Colon (tissue), 2 donors: ENCODE measurements at regions not wholly inside any gene's neighbourhood (a gene's known extent, or its start where the extent isn't known, plus 50 kb on each side); places are given as distances from the start of the nearest gene placed in this dataset.

Source experiments
- FAIRE-seq: peaks from 2 replicates; lab custom pipeline; 2012; peaks lifted over from hg19 to GRCh38; lab: Jason Lieb, UNC
- donor health status: control.
- donor health status: control.

DNA sequence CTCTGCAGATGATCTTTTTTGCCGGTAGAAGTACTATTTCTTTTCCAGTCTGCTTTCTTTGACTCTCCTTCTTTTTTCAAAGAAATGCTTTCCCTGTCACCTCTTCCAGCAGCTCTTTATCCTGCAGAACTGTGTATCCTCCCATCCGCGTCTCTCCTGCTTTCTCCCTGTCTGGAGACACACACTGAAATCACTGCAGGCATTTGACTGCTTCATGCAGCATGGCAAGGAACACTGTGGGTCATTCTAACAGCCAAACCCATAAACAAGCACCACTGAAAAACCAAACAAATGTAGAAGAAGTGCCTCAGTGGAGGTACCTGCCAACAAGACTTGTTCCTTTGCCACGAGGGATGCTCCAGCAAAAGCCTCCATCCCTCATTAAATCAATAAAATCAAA, 403.7 kb upstream of the CITED2 start:
- no peak for FAIRE-seq

GRCh38 chr6:139777202-139777970, 402.9 kb upstream of the CITED2 start:
- FAIRE-seq = no peak

DNA sequence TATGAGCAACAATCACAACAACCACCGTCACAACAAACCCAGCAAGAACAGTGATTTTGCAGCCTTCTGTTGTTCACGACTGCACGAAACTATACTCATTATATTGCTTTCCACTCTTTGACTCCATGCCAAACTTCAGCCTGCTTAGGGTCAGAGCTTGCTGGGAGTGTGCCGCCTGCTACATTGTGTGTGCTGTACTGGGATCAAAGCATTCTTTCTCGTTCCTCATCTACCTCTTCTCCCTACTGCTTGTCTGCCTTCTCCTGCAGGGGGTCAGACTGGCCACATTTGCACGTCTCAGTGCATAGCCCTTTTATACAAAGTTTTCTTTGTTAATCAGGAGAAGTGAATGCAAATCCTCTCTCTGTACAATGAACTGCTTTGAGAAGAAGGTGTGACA, 401.6 kb upstream of the CITED2 start:
- FAIRE-seq = no peak

- FAIRE-seq = no peak
Measured at GRCh38 chr6:139768196-139768595, 393.7 kb upstream of the CITED2 start.

DNA sequence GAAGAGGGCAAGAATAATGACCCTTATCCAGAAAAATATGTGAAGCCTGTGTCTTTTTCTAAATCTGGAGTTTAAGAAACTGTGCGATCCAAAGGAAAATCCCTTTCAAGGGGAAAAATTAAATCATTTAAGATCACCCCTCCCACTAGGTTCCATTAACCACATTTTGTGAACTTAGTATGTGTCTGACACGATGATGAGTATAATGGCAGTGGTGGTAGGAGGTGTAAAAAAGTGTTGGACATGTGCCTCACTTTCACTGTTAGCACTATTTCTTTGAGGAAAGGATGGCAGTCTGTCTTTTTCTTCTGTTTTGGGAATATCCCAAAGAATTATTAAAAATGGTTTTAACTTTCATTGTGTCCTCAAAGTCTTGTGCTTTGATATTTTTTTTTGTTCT, 392.3 kb upstream of the CITED2 start:
- no peak for FAIRE-seq

DNA sequence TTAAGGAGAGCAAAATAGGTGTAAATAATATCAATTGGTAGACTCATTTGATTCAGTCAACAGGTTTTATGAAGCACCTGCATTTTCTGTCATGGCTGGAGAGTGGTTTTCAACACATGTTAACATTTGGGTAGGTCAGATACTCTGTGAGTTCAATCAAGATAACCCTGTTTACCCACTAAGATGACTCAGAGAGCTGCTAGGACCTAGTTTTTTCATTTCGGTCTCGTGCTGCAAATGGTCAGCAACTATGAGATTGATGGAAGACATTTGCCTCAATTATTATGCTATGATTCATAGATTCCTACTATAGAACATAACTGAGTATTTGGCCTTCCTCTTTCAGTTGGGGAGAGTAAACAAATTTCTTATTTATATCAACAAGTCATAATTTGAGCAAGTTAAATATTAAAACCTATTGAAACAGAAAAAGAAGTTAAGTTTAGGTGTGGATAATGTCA, 391.4 kb upstream of the CITED2 start:
- no peak for FAIRE-seq

DNA sequence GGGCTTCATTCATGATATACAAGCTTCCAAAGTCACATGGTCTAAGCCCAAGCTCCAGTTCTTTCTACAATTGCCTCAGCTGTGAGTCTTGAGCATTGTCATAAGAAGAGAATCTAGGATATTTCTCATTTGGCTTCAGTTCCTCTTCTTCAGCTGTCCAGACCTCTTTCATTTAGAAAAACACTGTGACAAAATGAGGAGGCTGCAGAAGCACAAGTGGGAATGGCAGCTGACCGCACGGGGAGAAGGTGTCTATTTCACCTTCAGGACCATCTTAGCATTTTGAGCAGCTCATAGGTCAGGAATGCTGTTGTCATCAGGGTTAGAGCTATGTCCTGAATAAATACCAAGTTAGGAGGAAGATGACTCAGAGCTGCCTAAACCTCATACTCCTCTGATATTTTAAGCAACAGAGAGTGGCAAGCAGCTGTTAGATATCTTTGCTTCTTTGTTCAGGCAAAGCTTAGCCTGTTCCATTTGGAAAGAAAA, 390.1 kb upstream of the CITED2 start:
- no peak for FAIRE-seq

GRCh38 chr6:139763468-139764210, 389.2 kb upstream of the CITED2 start:
- FAIRE-seq = peak; percentile 36

DNA sequence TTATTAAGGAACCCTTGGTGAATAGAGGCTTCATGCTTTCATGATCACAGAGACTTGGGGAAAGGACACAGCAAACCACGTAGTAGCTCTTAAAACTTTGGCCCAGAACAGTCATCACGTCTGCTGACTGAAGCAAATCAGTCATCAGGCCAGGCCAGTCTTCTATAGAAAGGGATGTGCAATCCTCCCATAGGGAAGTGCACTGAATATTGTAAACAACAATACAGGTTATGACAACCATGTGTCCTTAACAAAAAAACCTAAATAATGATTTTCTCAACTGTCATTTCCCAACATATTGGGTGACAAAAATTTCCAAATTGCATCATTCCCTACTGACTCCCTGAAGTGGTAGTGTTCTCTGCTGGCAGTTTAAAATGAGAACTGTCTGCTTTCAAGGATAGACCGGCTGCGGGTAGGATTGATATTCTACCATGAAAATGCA, 388.2 kb upstream of the CITED2 start:
- FAIRE-seq = no peak

- FAIRE-seq = no peak
Measured at GRCh38 chr6:139760128-139760527, 385.7 kb upstream of the CITED2 start.

DNA sequence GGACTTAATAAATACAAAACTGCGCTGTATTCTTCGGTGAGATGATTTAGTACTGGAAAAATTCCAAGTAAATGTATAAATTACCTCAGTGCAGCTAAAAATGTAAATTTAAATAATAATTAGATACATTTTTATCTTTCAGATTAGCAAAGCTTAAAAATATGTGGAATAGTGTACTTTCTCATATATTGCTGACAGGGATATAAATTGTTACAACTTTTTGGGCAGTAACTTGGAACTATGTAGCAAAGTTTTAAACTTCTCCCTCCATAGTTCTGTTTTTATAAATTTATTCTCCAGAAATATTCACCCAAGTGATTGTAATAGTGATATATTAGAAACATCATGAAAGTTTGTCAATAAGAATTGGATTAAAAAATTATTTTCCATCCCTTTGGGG, 384.6 kb upstream of the CITED2 start:
- FAIRE-seq = no peak

- no peak for FAIRE-seq
Measured at GRCh38 chr6:139758209-139758611, 383.8 kb upstream of the CITED2 start.

DNA sequence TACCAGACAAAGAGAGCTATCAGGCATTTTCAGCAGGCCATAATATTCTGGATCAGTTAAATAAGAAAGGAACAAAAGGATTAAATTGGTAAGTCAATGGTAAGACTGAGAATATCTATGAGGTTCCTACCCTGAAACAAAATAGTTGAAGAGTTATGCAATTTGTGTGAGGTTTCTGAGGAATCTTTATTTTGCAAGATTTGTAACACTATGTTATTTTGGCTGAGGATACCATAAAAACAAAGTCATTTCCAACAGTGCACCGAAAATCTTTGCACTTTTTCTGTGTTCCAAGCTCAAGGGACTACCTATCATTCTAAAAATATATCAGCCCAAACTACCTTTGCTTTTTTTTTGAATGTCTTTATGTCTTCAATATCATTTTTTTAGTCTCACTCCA, 383.3 kb upstream of the CITED2 start:
- no peak for FAIRE-seq

- no peak for FAIRE-seq
Measured at GRCh38 chr6:139756381-139756780, 381.9 kb upstream of the CITED2 start.

GRCh38 chr6:139754898-139755775, 380.7 kb upstream of the CITED2 start:
- FAIRE-seq = no peak

- no peak for FAIRE-seq
Measured at GRCh38 chr6:139753198-139753861, 378.9 kb upstream of the CITED2 start.

GRCh38 chr6:139752086-139752485, 377.6 kb upstream of the CITED2 start:
- FAIRE-seq = no peak

DNA sequence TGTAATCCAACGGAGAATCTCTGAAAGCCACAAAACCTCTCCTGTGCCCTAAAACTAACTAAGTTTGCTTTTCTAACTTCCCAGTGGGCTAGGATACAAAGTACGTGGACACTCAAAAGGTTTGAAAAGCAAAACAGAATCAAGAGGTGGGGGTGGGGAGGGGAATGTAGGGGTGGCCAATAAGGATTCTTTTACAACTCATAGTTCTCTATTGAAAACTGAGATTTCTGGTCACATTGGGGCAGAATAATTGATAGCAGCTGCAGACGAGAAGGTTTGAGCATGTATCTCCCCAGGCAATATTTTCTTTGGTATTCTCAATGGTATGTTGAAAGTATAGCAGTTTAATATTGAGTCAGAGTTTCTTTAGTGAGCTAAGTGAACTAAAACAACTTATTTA, 376.7 kb upstream of the CITED2 start:
- no peak for FAIRE-seq

DNA sequence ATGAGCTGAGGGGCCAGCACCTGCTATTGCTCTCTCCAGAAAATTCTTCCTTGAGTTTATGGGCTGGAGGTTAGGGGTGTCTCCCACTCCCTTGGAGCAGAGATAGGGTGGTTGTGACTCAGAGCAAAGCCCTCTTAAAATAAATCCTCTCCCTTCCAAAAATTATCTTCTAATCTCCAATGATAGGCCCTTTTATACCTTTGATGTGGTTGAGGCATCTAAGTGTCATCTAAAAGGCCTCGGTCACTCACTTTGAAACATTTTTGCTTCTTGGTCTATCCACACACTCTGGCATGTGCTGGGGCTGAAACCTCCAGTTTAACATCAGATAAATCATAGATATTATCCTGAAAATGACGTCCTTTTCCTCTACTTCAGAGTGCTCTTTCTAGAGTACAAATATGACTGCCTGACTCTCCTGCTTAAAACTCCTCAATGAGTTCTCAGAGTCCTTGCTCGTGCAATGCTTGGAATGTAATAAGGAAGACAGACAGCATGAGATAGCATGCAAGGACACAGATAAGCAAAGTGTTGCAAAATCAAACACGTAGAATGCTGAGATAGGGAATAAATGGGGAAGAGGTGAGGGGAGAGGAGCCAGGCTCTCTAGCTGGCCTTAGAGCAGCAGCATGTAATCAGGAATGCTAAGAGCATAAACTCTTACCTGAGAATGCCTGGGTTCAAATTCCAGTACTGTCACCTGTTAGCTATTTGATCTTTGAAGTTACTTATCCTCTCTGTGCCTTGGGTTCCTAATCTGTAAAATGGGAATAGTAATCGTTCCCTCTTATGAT, 374.1 kb upstream of the CITED2 start:
- FAIRE-seq = no peak

- no peak for FAIRE-seq
Measured at GRCh38 chr6:139747154-139747553, 372.7 kb upstream of the CITED2 start.

- no peak for FAIRE-seq
Measured at GRCh38 chr6:139744891-139745290, 370.4 kb upstream of the CITED2 start.
